HEK293 (cell line): ENCODE measurements at regions not wholly inside any gene's neighbourhood (a gene's known extent, or its start where the extent isn't known, plus 50 kb on each side); places are given as distances from the start of the nearest gene placed in this dataset.

Experiments used
- CTCF ChIA-PET: fragments of 350-600 bp; formaldehyde crosslinking; extraction: SDS; loops from one replicate; lab custom pipeline; 2021; ENCODE audit warnings: antibody characterized with exemption; lab: Yijun Ruan, JAX
- POLR2A ChIA-PET: fragments of 300-600 bp; formaldehyde crosslinking; extraction: SDS; loops from one replicate; lab custom pipeline; 2020; ENCODE audit warnings: antibody characterized with exemption, inconsistent platforms; lab: Yijun Ruan, JAX
- H3K27ac ChIP-seq: fragments of 200-500 bp; sonication (Bioruptor generic); 2 replicates; pipeline ENCODE4 v1.5.1; 2014; ENCODE audit warnings: low read depth, low read length, control low read depth, inconsistent platforms; ENCODE audit errors: extremely low read depth
- H3K36me3 ChIP-seq, 2 experiments: fragments of 200-500 bp in 1 of 2; sonication (Bioruptor generic) in 1 of 2; 1 replicate in 1 of 2; 2 replicates in 1 of 2; pipeline ENCODE4 v1.5.1; 2014 to 2017; ENCODE audit warnings: inconsistent platforms in 2 of 2, low read length in 2 of 2; ENCODE audit not compliant: control insufficient read depth in 2 of 2, insufficient read depth in 1 of 2
- H3K4me1 ChIP-seq: fragments of 200-500 bp; sonication (Bioruptor generic); 2 replicates; pipeline ENCODE4 v1.5.1; 2014; ENCODE audit warnings: mild to moderate bottlenecking, low read length, inconsistent platforms; ENCODE audit not compliant: control insufficient read depth, insufficient read depth
- H3K4me3 ChIP-seq: 2 replicates; pipeline ENCODE4 v1.5.1; 2011; ENCODE audit warnings: low read depth, mild to moderate bottlenecking, control low read depth, low read length, moderate library complexity
- H3K9me3 ChIP-seq: fragments of 200-500 bp; sonication (Bioruptor generic); 2 replicates; pipeline ENCODE4 v1.5.1; 2014; ENCODE audit warnings: low read depth, low read length, inconsistent platforms; ENCODE audit not compliant: control insufficient read depth, insufficient read depth
- ATF2 ChIP-seq: fragments of 450-650 bp; formaldehyde crosslinking; IDR thresholded peaks from 2 replicates; pipeline ENCODE4 v1.5.1; 2016; ENCODE audit warnings: missing biosample characterization, missing genetic modification characterization, low read depth
- ELK4 ChIP-seq: IDR thresholded peaks from 2 replicates; pipeline ENCODE4 v1.6.1; 2011; ENCODE audit warnings: mild to moderate bottlenecking, low read depth, low read length, borderline replicate concordance
- KLF7 ChIP-seq: fragments of 450-650 bp; formaldehyde crosslinking; IDR thresholded peaks from 2 replicates; pipeline ENCODE4 v1.5.1; 2016; ENCODE audit warnings: missing biosample characterization, missing genetic modification characterization, borderline replicate concordance
- SETDB1 ChIP-seq: IDR thresholded peaks from one replicate; pipeline ENCODE4 v1.6.1; 2017; ENCODE audit warnings: mild to moderate bottlenecking, low read length, moderate library complexity, mixed read lengths; ENCODE audit not compliant: insufficient read length
- ZBTB20 ChIP-seq: fragments of 450-650 bp; formaldehyde crosslinking; IDR thresholded peaks from 2 replicates; pipeline ENCODE4 v1.5.1; 2016; ENCODE audit warnings: missing biosample characterization, missing genetic modification characterization
- ZNF121 ChIP-seq: fragments of 450-650 bp; formaldehyde crosslinking; IDR thresholded peaks from 2 replicates; pipeline ENCODE4 v1.5.1; 2016; ENCODE audit warnings: missing biosample characterization, missing genetic modification characterization
- ZNF174 ChIP-seq: fragments of 450-650 bp; formaldehyde crosslinking; IDR thresholded peaks from 2 replicates; pipeline ENCODE4 v1.5.0; 2017; ENCODE audit warnings: missing biosample characterization, mild to moderate bottlenecking, missing genetic modification characterization
- ZNF221 ChIP-seq: fragments of 450-650 bp; formaldehyde crosslinking; IDR thresholded peaks from 2 replicates; pipeline ENCODE4 v1.5.1; 2017; ENCODE audit warnings: missing biosample characterization, missing genetic modification characterization, borderline replicate concordance
- ZNF24 ChIP-seq: fragments of 450-650 bp; formaldehyde crosslinking; IDR thresholded peaks from 2 replicates; pipeline ENCODE4 v1.5.1; 2016; ENCODE audit warnings: missing biosample characterization, missing genetic modification characterization
- ZNF280D ChIP-seq: fragments of 450-650 bp; formaldehyde crosslinking; IDR thresholded peaks from 2 replicates; pipeline ENCODE4 v1.5.1; 2016; ENCODE audit warnings: missing biosample characterization, missing genetic modification characterization
- ZNF350 ChIP-seq: fragments of 450-650 bp; formaldehyde crosslinking; IDR thresholded peaks from 2 replicates; pipeline ENCODE4 v1.5.0; 2017; ENCODE audit warnings: missing biosample characterization, mild to moderate bottlenecking, missing genetic modification characterization
- ZNF404 ChIP-seq: fragments of 450-650 bp; formaldehyde crosslinking; IDR thresholded peaks from 2 replicates; pipeline ENCODE4 v1.5.1; 2017; ENCODE audit warnings: missing biosample characterization, missing genetic modification characterization
- ZNF48 ChIP-seq: fragments of 450-650 bp; formaldehyde crosslinking; IDR thresholded peaks from 2 replicates; pipeline ENCODE4 v1.5.1; 2016; ENCODE audit warnings: missing biosample characterization, missing genetic modification characterization
- ZNF488 ChIP-seq: fragments of 450-650 bp; formaldehyde crosslinking; IDR thresholded peaks from 2 replicates; pipeline ENCODE4 v1.5.1; 2016; ENCODE audit warnings: missing biosample characterization, missing genetic modification characterization
- ZNF561 ChIP-seq: fragments of 450-650 bp; IDR thresholded peaks from 2 replicates; pipeline ENCODE4 v1.5.1; 2018; ENCODE audit warnings: missing biosample characterization, missing genetic modification characterization, borderline replicate concordance
- ZNF692 ChIP-seq: fragments of 450-650 bp; formaldehyde crosslinking; IDR thresholded peaks from 2 replicates; pipeline ENCODE4 v1.5.1; 2016; ENCODE audit warnings: missing biosample characterization, missing genetic modification characterization
- ZNF76 ChIP-seq: fragments of 450-650 bp; formaldehyde crosslinking; IDR thresholded peaks from 2 replicates; pipeline ENCODE4; 2016; ENCODE audit warnings: low read depth, missing biosample characterization, missing genetic modification characterization, borderline replicate concordance
- ZNF768 ChIP-seq: fragments of 450-650 bp; formaldehyde crosslinking; IDR thresholded peaks from 2 replicates; pipeline ENCODE4 v1.5.1; 2018; ENCODE audit warnings: missing biosample characterization, mild to moderate bottlenecking, missing genetic modification characterization
- TF ChIP-seq, protein P1 (sequence below): fragments of 450-650 bp; formaldehyde crosslinking; IDR thresholded peaks from 2 replicates; pipeline ENCODE4 v1.5.1; 2016; ENCODE audit warnings: missing biosample characterization, missing genetic modification characterization
- TF ChIP-seq, protein P2 (sequence below): fragments of 450-650 bp; IDR thresholded peaks from 2 replicates; pipeline ENCODE4 v1.5.1; 2018; ENCODE audit warnings: missing biosample characterization, mild to moderate bottlenecking, missing genetic modification characterization
- TF ChIP-seq, protein P3 (sequence below): fragments of 450-650 bp; formaldehyde crosslinking; IDR thresholded peaks from 2 replicates; pipeline ENCODE4 v1.5.1; 2016; ENCODE audit warnings: missing biosample characterization, missing genetic modification characterization

- H3K36me3 ChIP-seq = no peaks in the 10 kb centered on the region
- CTCF ChIA-PET = interaction anchor here (1.1 kb wide), 1 partner anchor 11 kb away, joined by 8 read pairs; no protein-coding TSS in a partner anchor
- H3K4me3 ChIP-seq = peak overlapping the region; percentile 14
- H3K4me1 ChIP-seq = peaks cover 3% of the 10 kb centered on the region; the same call in 1 of the 2 replicates
- POLR2A ChIA-PET = interaction anchor here (0.9 to 1.1 kb wide), 3 partner anchors 9 to 84 kb away, joined by 3 to 4 read pairs (median 3); no protein-coding TSS in a partner anchor
- no peaks in the 10 kb centered on the region for H3K9me3 ChIP-seq
- peak overlapping the region; percentile 32; the same call in 1 of the 2 replicates for H3K27ac ChIP-seq
- no peak for TF ChIP-seq KLF7
- TF ChIP-seq, protein P1, sequence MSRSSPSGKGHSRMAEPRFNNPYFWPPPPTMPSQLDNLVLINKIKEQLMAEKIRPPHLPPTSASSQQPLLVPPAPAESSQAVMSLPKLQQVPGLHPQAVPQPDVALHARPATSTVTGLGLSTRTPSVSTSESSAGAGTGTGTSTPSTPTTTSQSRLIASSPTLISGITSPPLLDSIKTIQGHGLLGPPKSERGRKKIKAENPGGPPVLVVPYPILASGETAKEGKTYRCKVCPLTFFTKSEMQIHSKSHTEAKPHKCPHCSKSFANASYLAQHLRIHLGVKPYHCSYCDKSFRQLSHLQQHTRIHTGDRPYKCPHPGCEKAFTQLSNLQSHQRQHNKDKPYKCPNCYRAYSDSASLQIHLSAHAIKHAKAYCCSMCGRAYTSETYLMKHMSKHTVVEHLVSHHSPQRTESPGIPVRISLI (tag by site-specific recombination) = no peak
- TF ChIP-seq, protein P2, sequence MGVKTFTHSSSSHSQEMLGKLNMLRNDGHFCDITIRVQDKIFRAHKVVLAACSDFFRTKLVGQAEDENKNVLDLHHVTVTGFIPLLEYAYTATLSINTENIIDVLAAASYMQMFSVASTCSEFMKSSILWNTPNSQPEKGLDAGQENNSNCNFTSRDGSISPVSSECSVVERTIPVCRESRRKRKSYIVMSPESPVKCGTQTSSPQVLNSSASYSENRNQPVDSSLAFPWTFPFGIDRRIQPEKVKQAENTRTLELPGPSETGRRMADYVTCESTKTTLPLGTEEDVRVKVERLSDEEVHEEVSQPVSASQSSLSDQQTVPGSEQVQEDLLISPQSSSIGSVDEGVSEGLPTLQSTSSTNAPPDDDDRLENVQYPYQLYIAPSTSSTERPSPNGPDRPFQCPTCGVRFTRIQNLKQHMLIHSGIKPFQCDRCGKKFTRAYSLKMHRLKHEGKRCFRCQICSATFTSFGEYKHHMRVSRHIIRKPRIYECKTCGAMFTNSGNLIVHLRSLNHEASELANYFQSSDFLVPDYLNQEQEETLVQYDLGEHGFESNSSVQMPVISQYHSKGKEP = 0 out of 2 replicates have a peak, but pooled peaks have one; percentile 12
- no peak for TF ChIP-seq ELK4
- no peak for TF ChIP-seq SETDB1
- TF ChIP-seq ZNF561 (tag by site-specific recombination) = no peak
- no peak for TF ChIP-seq ZNF174 (tag by site-specific recombination)
- no peak for TF ChIP-seq ZNF24 (tag by site-specific recombination)
- no peak for TF ChIP-seq ZNF404 (tag by site-specific recombination)
- TF ChIP-seq ZNF488 (tag by site-specific recombination) = no peak
- TF ChIP-seq ZNF692 = peak; percentile 63
- no peak for TF ChIP-seq ZNF280D (tag by site-specific recombination)
- TF ChIP-seq ZNF121 (tag by site-specific recombination) = no peak
- TF ChIP-seq ZNF76 (tag by site-specific recombination) = no peak
- no peak for TF ChIP-seq ATF2
- TF ChIP-seq ZNF350 (tag by site-specific recombination) = peak; percentile 69; the same call in 1 of the 2 replicates
- peak; percentile 32; the same call in 1 of the 2 replicates for TF ChIP-seq ZBTB20 (tag by site-specific recombination)
- TF ChIP-seq ZNF221 (tag by site-specific recombination) = no peak
- TF ChIP-seq ZNF768 (tag by site-specific recombination) = no peak
- TF ChIP-seq ZNF48 (tag by site-specific recombination) = no peak
- TF ChIP-seq, protein P3, sequence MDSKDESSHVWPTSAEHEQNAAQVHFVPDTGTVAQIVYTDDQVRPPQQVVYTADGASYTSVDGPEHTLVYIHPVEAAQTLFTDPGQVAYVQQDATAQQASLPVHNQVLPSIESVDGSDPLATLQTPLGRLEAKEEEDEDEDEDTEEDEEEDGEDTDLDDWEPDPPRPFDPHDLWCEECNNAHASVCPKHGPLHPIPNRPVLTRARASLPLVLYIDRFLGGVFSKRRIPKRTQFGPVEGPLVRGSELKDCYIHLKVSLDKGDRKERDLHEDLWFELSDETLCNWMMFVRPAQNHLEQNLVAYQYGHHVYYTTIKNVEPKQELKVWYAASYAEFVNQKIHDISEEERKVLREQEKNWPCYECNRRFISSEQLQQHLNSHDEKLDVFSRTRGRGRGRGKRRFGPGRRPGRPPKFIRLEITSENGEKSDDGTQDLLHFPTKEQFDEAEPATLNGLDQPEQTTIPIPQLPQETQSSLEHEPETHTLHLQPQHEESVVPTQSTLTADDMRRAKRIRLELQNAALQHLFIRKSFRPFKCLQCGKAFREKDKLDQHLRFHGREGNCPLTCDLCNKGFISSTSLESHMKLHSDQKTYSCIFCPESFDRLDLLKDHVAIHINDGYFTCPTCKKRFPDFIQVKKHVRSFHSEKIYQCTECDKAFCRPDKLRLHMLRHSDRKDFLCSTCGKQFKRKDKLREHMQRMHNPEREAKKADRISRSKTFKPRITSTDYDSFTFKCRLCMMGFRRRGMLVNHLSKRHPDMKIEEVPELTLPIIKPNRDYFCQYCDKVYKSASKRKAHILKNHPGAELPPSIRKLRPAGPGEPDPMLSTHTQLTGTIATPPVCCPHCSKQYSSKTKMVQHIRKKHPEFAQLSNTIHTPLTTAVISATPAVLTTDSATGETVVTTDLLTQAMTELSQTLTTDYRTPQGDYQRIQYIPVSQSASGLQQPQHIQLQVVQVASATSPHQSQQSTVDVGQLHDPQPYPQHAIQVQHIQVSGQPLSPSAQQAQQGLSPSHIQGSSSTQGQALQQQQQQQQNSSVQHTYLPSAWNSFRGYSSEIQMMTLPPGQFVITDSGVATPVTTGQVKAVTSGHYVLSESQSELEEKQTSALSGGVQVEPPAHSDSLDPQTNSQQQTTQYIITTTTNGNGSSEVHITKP (tag by site-specific recombination) = peak; percentile 93
Observed at GRCh38 chr2:64228126-64228678, 84.0 kb upstream of the PELI1 start.
